ENCODE measurements at regions not wholly inside any gene's neighbourhood (a gene's known extent, or its start where the extent isn't known, plus 50 kb on each side); places are given as distances from the start of the nearest gene placed in this dataset.

- TF ChIP-seq CTCF (IDR thresholded peaks at IDR 0.05), result no peak
- no peak for TF ChIP-seq POLR2A (IDR thresholded peaks at IDR 0.05)
Observed at GRCh38 chr5:158309088-158309807, 450.3 kb upstream of the CLINT1 start.
